GM12873 (cell line): ENCODE measurements at regions not wholly inside any gene's neighbourhood (a gene's known extent, or its start where the extent isn't known, plus 50 kb on each side); places are given as distances from the start of the nearest gene placed in this dataset.

Experiments used
- TF ChIP-seq, protein P1 (sequence below): IDR thresholded peaks from 2 replicates; pipeline ENCODE4 v1.5.1; 2012; ENCODE audit warnings: low read depth, mild to moderate bottlenecking, moderate library complexity, low read length, control low read depth; ENCODE audit not compliant: insufficient read depth; ENCODE audit errors: missing control alignments

DNA sequence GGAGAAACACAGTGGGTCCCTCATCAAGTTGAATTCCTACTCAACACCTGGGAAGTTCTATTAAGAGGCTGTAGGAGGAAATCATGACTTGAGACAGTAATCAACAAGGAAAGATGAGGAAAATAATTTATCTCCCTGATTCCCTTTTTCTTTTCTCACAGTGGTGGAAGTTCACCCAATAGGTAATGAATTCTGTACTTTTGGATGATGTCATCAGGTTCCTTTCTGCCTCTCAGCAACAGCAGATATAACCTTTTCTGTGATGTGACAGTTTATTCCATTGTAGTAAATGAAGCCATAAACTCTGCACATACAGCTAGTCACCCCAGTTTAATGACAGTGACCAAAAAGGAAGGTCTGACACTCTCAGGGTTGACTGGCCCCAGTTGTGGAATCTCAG, 1265.0 kb downstream of the NXPH1 start:
- TF ChIP-seq, protein P1, sequence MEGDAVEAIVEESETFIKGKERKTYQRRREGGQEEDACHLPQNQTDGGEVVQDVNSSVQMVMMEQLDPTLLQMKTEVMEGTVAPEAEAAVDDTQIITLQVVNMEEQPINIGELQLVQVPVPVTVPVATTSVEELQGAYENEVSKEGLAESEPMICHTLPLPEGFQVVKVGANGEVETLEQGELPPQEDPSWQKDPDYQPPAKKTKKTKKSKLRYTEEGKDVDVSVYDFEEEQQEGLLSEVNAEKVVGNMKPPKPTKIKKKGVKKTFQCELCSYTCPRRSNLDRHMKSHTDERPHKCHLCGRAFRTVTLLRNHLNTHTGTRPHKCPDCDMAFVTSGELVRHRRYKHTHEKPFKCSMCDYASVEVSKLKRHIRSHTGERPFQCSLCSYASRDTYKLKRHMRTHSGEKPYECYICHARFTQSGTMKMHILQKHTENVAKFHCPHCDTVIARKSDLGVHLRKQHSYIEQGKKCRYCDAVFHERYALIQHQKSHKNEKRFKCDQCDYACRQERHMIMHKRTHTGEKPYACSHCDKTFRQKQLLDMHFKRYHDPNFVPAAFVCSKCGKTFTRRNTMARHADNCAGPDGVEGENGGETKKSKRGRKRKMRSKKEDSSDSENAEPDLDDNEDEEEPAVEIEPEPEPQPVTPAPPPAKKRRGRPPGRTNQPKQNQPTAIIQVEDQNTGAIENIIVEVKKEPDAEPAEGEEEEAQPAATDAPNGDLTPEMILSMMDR: no peak

DNA sequence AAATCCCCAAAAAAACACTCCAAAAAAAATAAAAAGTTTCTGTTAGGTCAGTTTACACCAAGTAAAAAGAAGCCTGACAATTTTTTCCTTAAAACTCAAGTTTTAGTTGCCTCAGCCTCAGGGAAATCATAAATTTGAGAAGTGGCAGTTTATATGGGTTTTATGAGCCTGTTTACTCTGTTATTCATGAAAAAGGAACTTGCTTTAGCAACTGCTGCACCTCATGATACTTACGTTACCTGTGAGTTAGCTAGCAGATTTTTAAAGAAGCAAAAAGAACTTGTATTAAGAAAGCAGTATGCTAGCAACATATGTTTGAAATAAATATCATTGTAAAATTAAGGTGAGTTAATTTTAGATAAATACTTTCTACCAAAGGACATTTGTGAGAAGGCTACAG, 1264.5 kb upstream of the PHF14 start:
- TF ChIP-seq, protein P1: no peak

DNA sequence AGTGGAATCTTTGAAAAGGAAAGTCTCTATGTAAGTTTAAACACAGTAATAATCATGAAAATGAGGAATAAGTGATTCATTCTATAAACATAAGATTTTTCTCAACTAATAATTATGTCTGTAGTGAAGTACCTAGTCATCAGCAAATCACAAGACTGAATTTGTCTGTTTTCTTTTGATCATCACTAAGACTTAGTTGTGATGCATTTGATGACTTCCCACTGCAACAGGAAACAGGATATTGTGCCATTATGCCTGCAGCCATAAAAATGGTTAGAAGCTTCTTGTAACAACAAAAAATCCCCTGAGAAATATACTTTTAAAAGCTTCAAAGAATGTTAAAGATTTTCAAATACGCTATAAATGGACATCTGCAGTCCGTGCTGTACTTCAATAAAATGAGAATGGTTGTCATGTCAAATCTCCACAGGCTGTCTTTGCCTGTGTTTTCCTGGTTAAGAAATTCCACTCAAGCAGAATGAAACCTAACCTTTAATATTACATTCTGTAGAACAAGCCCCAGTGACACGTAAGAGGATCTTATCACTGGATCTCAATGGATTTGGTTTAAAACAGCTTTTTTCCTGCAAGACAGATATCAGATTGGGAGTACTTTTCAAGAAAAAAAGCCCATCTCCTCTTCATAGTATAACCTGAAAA, 1262.3 kb upstream of the PHF14 start:
- TF ChIP-seq, protein P1: no peak

DNA sequence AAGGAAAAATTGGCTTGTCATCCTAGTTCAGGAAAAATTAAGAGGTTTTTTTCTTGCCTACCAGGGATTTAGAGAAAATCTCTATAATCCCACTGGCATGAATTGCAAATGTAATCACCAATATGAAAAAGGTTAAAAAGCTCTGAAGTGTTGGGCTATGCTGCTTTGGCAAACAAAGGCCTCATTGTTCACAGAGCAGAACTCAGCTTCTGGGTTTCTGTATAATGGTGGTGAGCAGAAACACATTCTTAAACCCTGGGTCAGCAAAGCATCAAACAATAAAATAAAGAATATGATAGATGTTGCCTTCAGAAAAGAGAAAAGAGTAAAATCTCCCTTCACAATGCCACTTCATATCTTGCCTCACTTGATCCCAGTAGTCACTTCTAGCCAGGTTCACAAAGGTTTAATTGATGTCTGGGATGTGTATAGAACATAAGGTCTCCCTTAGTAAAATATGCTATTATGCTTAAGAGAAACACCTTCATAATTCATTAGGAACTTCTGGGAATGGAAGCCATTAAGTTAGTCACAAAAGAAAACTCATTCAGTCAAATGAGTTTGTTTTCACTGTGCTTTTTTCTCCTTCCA, 1255.5 kb upstream of the PHF14 start:
- TF ChIP-seq, protein P1: no peak

DNA sequence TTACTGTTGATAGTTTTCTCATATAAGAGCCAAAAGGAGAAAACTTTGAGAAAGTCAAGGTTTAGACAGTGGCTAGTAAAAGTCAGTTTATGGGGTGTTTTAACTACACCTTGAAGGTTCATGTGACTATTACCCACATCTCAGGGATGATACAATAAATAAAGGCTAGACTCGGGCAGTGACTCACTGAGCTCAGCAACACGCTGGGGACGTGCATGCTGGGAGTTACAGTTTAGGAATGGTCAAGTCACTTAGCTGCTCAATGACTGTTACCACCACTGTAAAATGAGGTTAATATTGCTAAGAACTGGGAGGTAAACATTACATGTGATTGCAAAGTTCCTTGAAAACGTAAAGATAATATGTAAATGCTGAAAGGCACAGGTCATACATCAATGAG, 1254.4 kb upstream of the PHF14 start:
- TF ChIP-seq, protein P1: no peak

DNA sequence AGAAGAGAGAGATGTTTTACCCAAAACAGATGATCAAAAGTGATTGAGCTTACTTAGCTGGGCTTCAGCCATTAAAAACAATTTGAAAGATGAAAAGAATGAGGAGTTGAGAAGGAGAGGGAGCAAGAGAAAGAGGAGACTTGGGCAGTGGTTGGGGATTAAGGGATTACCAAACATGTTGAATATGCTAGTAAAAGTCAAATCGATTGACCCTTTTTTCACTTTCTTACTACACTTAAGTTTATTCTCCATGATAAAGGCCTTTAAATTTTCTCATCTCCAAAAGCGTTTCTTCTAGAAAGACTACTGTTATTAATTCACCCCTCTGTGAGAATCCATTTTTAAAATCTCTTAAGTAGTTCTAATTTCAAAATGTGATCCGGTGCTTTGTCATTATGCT, 1254.0 kb upstream of the PHF14 start:
- TF ChIP-seq, protein P1: no peak

DNA sequence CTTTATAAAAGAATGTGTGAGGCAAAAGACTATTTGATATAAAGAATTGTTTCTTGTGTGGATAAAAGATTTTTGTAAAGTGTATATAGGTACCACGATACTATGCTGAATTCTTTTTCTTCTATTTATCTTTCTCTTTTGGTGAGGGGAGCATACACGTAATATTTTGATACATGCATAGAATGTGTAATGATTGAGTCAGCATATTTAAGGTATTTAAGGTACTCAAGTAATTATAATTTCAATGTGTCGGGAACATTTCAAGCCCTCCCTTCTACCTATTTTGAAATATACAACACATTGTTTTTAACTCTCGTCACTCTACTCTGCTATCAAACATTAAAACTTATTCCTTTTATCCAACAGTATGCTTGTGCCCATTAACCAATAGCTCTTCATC, 1221.6 kb upstream of the PHF14 start:
- TF ChIP-seq, protein P1: no peak
